Activated naive CD8-positive, alpha-beta T cell treated with anti-CD3 and anti-CD28 coated beads, Interleukin-2, amount 10 ng/mL, durations not matched to agents 7 days and 5 days (primary cell): ENCODE measurements at regions not wholly inside any gene's neighbourhood (a gene's known extent, or its start where the extent isn't known, plus 50 kb on each side); places are given as distances from the start of the nearest gene placed in this dataset.
"Not testable (repeated sequence)": the region's sequence is repeated elsewhere in the genome, so short reads cannot be mapped to it uniquely, and the experiment has no call there.

Experiments used
- ATAC-seq: fragments of 150-1000 bp; cut with Tn5 transposase; one replicate; pipeline ENCODE4 v1.10.0; 2021; ENCODE audit warnings: low read depth, moderate library complexity
- POLR2A ChIA-PET: fragments of 350-600 bp; sonication (Branson Sonifier 250); formaldehyde crosslinking; loops from one replicate; lab custom pipeline; 2021; ENCODE audit warnings: antibody characterized with exemption; lab: Charles Lee
- DNase-seq: peaks from one replicate; pipeline ENCODE4 v3.0.0; 2021
- H3K27ac Mint-ChIP-seq: one replicate; pipeline ENCODE4 v1.8.0; 2022; ENCODE audit warnings: mild to moderate bottlenecking, mixed read lengths
- H3K27me3 Mint-ChIP-seq: one replicate; pipeline ENCODE4 v1.8.0; 2022; ENCODE audit warnings: mild to moderate bottlenecking, moderate library complexity, mixed read lengths
- H3K36me3 Mint-ChIP-seq: one replicate; pipeline ENCODE4 v1.8.0; 2021; ENCODE audit warnings: mild to moderate bottlenecking, mixed read lengths
- H3K4me1 Mint-ChIP-seq: one replicate; pipeline ENCODE4 v1.8.0; 2021; ENCODE audit warnings: mixed read lengths
- H3K4me3 Mint-ChIP-seq: one replicate; pipeline ENCODE4 v1.8.0; 2022; ENCODE audit warnings: mild to moderate bottlenecking, moderate library complexity, mixed read lengths
- H3K9me3 Mint-ChIP-seq: one replicate; pipeline ENCODE4 v1.8.0; 2021; ENCODE audit warnings: mixed read lengths

GRCh38 chr6:84837068-84837866 lies 72.9 kb upstream of the TBX18 start:
- H3K27ac Mint-ChIP-seq, H3K27me3 Mint-ChIP-seq, H3K36me3 Mint-ChIP-seq, H3K4me1 Mint-ChIP-seq, DNase-seq, H3K4me3 Mint-ChIP-seq, ATAC-seq, POLR2A ChIA-PET: not testable (repeated sequence)
- peaks cover 11% of the 10 kb centered on the region for H3K9me3 Mint-ChIP-seq

- POLR2A ChIA-PET = no interaction called here
- ATAC-seq = no peak
- Mint-ChIP-seq H3K27me3 (no peaks in the 10 kb centered on the region), H3K4me1 (no peaks in the 10 kb centered on the region), H3K4me3 (no peak overlapping the region), H3K9me3 (peaks cover 11% of the 10 kb centered on the region), H3K27ac (no peak overlapping the region), H3K36me3 (no peaks in the 10 kb centered on the region)
- no peak for DNase-seq
Observed at GRCh38 chr6:84836366-84836765, 72.0 kb upstream of the TBX18 start.

- H3K27me3 Mint-ChIP-seq = no peaks in the 10 kb centered on the region
- peaks cover 8% of the 10 kb centered on the region for H3K9me3 Mint-ChIP-seq
- H3K36me3 Mint-ChIP-seq = no peaks in the 10 kb centered on the region
- POLR2A ChIA-PET = no interaction called here
- no peak for DNase-seq
- ATAC-seq = no peak
- no peak overlapping the region for H3K27ac Mint-ChIP-seq
- no peak overlapping the region for H3K4me3 Mint-ChIP-seq
- H3K4me1 Mint-ChIP-seq = no peaks in the 10 kb centered on the region
Observed at GRCh38 chr6:84835340-84835739, 70.9 kb upstream of the TBX18 start.

- H3K4me1 Mint-ChIP-seq, ATAC-seq, H3K9me3 Mint-ChIP-seq, H3K27me3 Mint-ChIP-seq, H3K4me3 Mint-ChIP-seq, POLR2A ChIA-PET, H3K36me3 Mint-ChIP-seq, DNase-seq, H3K27ac Mint-ChIP-seq: not testable (repeated sequence)
Observed at GRCh38 chr6:84831924-84832323, 67.5 kb upstream of the TBX18 start.

DNA sequence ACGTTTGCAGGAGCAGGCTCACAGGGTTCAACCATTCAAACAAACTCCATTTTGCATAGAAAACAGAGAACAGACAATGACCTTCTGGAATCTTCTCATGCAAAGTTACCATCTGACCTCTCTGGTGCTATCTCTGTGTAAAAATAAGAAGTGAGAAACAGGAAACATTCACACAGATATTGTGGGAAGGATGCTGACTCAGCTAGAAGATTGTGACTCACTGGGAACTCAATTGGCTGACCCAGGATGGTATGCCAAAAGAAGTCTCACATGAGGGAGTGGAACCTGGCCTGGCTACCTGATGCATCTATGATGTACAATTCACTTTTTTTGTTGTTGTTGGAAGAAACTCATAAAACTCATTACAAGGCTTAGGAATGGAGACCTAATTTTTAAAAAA lies 61.1 kb upstream of the TBX18 start:
- POLR2A ChIA-PET = no interaction called here
- no peak overlapping the region for H3K4me3 Mint-ChIP-seq
- H3K27ac Mint-ChIP-seq = no peak overlapping the region
- H3K27me3 Mint-ChIP-seq = no peaks in the 10 kb centered on the region
- ATAC-seq (no peak), DNase-seq (no peak)
- H3K9me3 Mint-ChIP-seq = peaks cover 8% of the 10 kb centered on the region
- no peaks in the 10 kb centered on the region for H3K4me1 Mint-ChIP-seq
- H3K36me3 Mint-ChIP-seq = no peaks in the 10 kb centered on the region

- H3K27me3 Mint-ChIP-seq, H3K4me1 Mint-ChIP-seq, POLR2A ChIA-PET, H3K9me3 Mint-ChIP-seq, ATAC-seq, DNase-seq, H3K36me3 Mint-ChIP-seq, H3K4me3 Mint-ChIP-seq, H3K27ac Mint-ChIP-seq: not testable (repeated sequence)
Observed at GRCh38 chr6:84821314-84821713, 56.9 kb upstream of the TBX18 start.

- H3K4me1 Mint-ChIP-seq = no peaks in the 10 kb centered on the region
Observed at GRCh38 chr6:84816741-84817140, 52.3 kb upstream of the TBX18 start.

GRCh38 chr6:84815896-84816735 lies 51.7 kb upstream of the TBX18 start:
- DNase-seq (no peak), ATAC-seq (no peak)
- Mint-ChIP-seq H3K4me1 (no peaks in the 10 kb centered on the region), H3K27me3 (no peaks in the 10 kb centered on the region), H3K36me3 (no peaks in the 10 kb centered on the region), H3K9me3 (peaks cover 8% of the 10 kb centered on the region), H3K27ac (no peak overlapping the region), H3K4me3 (no peak overlapping the region)
- POLR2A ChIA-PET = no interaction called here

More at GRCh38 chr6:84816741-84817140, 52.3 kb upstream of the TBX18 start:
- H3K27me3 Mint-ChIP-seq = no peaks in the 10 kb centered on the region
- H3K36me3 Mint-ChIP-seq = no peaks in the 10 kb centered on the region
- ATAC-seq (no peak), DNase-seq (no peak)
- POLR2A ChIA-PET = no interaction called here
- no peak overlapping the region for H3K4me3 Mint-ChIP-seq
- no peak overlapping the region for H3K27ac Mint-ChIP-seq
- H3K9me3 Mint-ChIP-seq = peaks cover 8% of the 10 kb centered on the region
